HCT116 (cell line): ENCODE measurements at regions not wholly inside any gene's neighbourhood (a gene's known extent, or its start where the extent isn't known, plus 50 kb on each side); places are given as distances from the start of the nearest gene placed in this dataset.

Source experiments
- ATAC-seq: fragments of 200-7000 bp; cut with Tn5 transposase; 2 replicates; pipeline ENCODE4 v1.9.1; 2020; ENCODE audit warnings: mild to moderate bottlenecking, moderate library complexity
- BruUV-seq: library from RNA; stranded (reverse); fragments of 400-500 nt; replicated peaks from 2 replicates; lab custom pipeline; 2021; lab: Mats Ljungman, UMichigan
- CTCF ChIA-PET: fragments of 300-600 bp; sonication (Branson Sonifier 250); formaldehyde crosslinking; loops from one replicate; lab custom pipeline; 2021; ENCODE audit warnings: antibody characterized with exemption; lab: Charles Lee
- POLR2A ChIA-PET: fragments of 300-600, 350-600 bp; sonication (Branson Sonifier 250); formaldehyde crosslinking; loops from one replicate; lab custom pipeline; 2021; ENCODE audit warnings: antibody characterized with exemption; lab: Charles Lee
- RAD21 ChIA-PET, 2 experiments: fragments of 300-600 bp; sonication (Branson Sonifier 250); formaldehyde crosslinking; loops; one replicate each; lab custom pipeline; 2023; ENCODE audit warnings: low total read pairs in 2 of 2; ENCODE audit not compliant: uncharacterized antibody in 2 of 2, unreplicated experiment in 2 of 2, low non-redundant PET in 1 of 2; lab: Charles Lee
- DNase-seq: peaks from one replicate; pipeline ENCODE4 v3.0.0-alpha.2; 2010; ENCODE audit warnings: low read depth, low spot score
- H2AFZ ChIP-seq: fragments of 200-600 bp; shearing (Covaris generic), sonication (generic); 2 replicates; pipeline ENCODE4 v1.6.1; 2017; ENCODE audit warnings: low read depth, mixed run types, mixed read lengths, antibody characterized with exemption, low read length; ENCODE audit not compliant: poor library complexity, severe bottlenecking
- H3K27ac ChIP-seq: 2 replicates; pipeline ENCODE4 v1.5.1; 2012; ENCODE audit warnings: low read depth, low read length
- H3K27me3 ChIP-seq: fragments of 200-600 bp; sonication (generic); 2 replicates; pipeline ENCODE4 v1.6.1; 2016; ENCODE audit warnings: mixed run types, low read length, mixed read lengths; ENCODE audit not compliant: insufficient read depth
- H3K36me3 ChIP-seq, 2 experiments: fragments of 200-500 bp in 1 of 2; fragments of 200-600 bp in 1 of 2; sonication (Bioruptor generic) in 1 of 2; sonication (generic) in 1 of 2; 2 replicates each; pipeline versions ENCODE4 v1.5.1 to v1.6.1; 2014 to 2016; ENCODE audit warnings: low read length in 2 of 2, inconsistent platforms in 1 of 2, mixed read lengths in 1 of 2, mixed run types in 1 of 2; ENCODE audit not compliant: insufficient read depth in 2 of 2, control insufficient read depth in 1 of 2
- H3K4me1 ChIP-seq, 2 experiments: fragments of 200-600 bp in 1 of 2; sonication (generic) in 1 of 2; 2 replicates each; pipeline versions ENCODE4 v1.5.1 to v1.6.1; 2012 to 2017; ENCODE audit warnings: low read length in 2 of 2, inconsistent platforms in 1 of 2, mild to moderate bottlenecking in 1 of 2, mixed read lengths in 1 of 2, mixed run types in 1 of 2, moderate library complexity in 1 of 2; ENCODE audit not compliant: insufficient read depth in 2 of 2, control insufficient read depth in 1 of 2
- H3K4me2 ChIP-seq: fragments of 200-600 bp; sonication (generic); 2 replicates; pipeline ENCODE4 v1.6.1; 2017; ENCODE audit warnings: mixed run types, low read length, mixed read lengths
- H3K4me3 ChIP-seq, 2 experiments: fragments of 200-600 bp in 1 of 2; sonication (generic) in 1 of 2; replicated peaks in 1 of 2; 2 replicates each; pipeline ENCODE4 v1.5.1; 2011 to 2016; ENCODE audit warnings: low read length in 2 of 2, control low read depth in 1 of 2, low read depth in 1 of 2, mild to moderate bottlenecking in 1 of 2, mixed read lengths in 1 of 2, mixed run types in 1 of 2
- H3K79me2 ChIP-seq: fragments of 200-600 bp; sonication (generic); 2 replicates; pipeline ENCODE4 v1.6.1; 2017; ENCODE audit warnings: mild to moderate bottlenecking, mixed run types, low read length, moderate library complexity, mixed read lengths; ENCODE audit not compliant: insufficient read depth
- H3K9ac ChIP-seq: fragments of 200-600 bp; sonication (generic); 2 replicates; pipeline ENCODE4 v1.6.1; 2016; ENCODE audit warnings: low read length, mixed read lengths
- H3K9me2 ChIP-seq: fragments of 200-600 bp; sonication (generic), shearing (Covaris generic); 2 replicates; pipeline ENCODE4 v1.6.1; 2017; ENCODE audit warnings: mixed run types, mild to moderate bottlenecking, moderate library complexity; ENCODE audit not compliant: insufficient read depth
- H3K9me3 ChIP-seq, 2 experiments: fragments of 200-500 bp in 1 of 2; fragments of 200-600 bp in 1 of 2; sonication (Bioruptor generic) in 1 of 2; sonication (generic) in 1 of 2; 2 replicates each; pipeline ENCODE4 v1.6.1; 2014 to 2017; ENCODE audit warnings: low read length in 2 of 2, mixed read lengths in 2 of 2, inconsistent platforms in 1 of 2, low read depth in 1 of 2, mild to moderate bottlenecking in 1 of 2, mixed run types in 1 of 2, moderate library complexity in 1 of 2; ENCODE audit not compliant: control insufficient read depth in 1 of 2, insufficient read depth in 1 of 2
- H4K20me1 ChIP-seq: fragments of 200-600 bp; sonication (generic), shearing (Covaris generic); 2 replicates; pipeline ENCODE4 v1.6.1; 2017; ENCODE audit warnings: mixed run types, mild to moderate bottlenecking, moderate library complexity; ENCODE audit not compliant: insufficient read depth
- CBX3 ChIP-seq: IDR thresholded peaks from 2 replicates; pipeline ENCODE4 v1.6.1; 2012; ENCODE audit warnings: low read depth
- EGR1 ChIP-seq: IDR thresholded peaks from 2 replicates; pipeline ENCODE4 v1.6.1; 2012; ENCODE audit warnings: low read depth
- EZH2 ChIP-seq: fragments of 200-600 bp; sonication (generic); IDR thresholded peaks from 2 replicates; pipeline ENCODE4 v1.6.1; 2017; ENCODE audit warnings: antibody characterized with exemption, mixed run types
- EZH2phosphoT487 ChIP-seq: fragments of 200-600 bp; IDR thresholded peaks from 2 replicates; pipeline ENCODE4 v1.6.1; 2018; ENCODE audit warnings: antibody characterized with exemption, borderline replicate concordance
- FOSL1 ChIP-seq: IDR thresholded peaks from 2 replicates; pipeline ENCODE4 v1.6.1; 2012; ENCODE audit warnings: low read depth
- MAX ChIP-seq: IDR thresholded peaks from 2 replicates; pipeline ENCODE4 v1.6.1; 2012
- SP1 ChIP-seq: IDR thresholded peaks from 2 replicates; pipeline ENCODE4 v1.6.1; 2012; ENCODE audit warnings: low read depth
- YY1 ChIP-seq: IDR thresholded peaks from 2 replicates; pipeline ENCODE4 v1.6.1; 2011; ENCODE audit warnings: low read length, low read depth, moderate library complexity, mild to moderate bottlenecking; ENCODE audit not compliant: insufficient replicate concordance; ENCODE audit errors: extremely low read depth
- ZNF274 ChIP-seq: fragments of 200-500 bp; sonication (Bioruptor generic); IDR thresholded peaks from 2 replicates; pipeline ENCODE4 v1.6.1; 2014; ENCODE audit warnings: mild to moderate bottlenecking, low read depth, low read length, inconsistent platforms
- intact Hi-C: fragments of 100-400 bp; cut with micrococcal nuclease; formaldehyde crosslinking; loops from 2 replicates; pipeline ENCODE4 v1.10.0; 2022
- TF ChIP-seq, protein P1 (sequence below), 3 experiments: fragments of 200-600 bp in 1 of 3; sonication (generic) in 1 of 3; IDR thresholded peaks in 2 of 3; conservative IDR thresholded peaks in 1 of 3; 2 replicates each; pipeline ENCODE4 v1.5.1; 2012 to 2017; ENCODE audit warnings: low read depth in 2 of 3, low read length in 2 of 3, antibody characterized with exemption in 1 of 3, borderline replicate concordance in 1 of 3, control low read depth in 1 of 3, mild to moderate bottlenecking in 1 of 3, mixed read lengths in 1 of 3, mixed run types in 1 of 3, moderate library complexity in 1 of 3; ENCODE audit not compliant: insufficient read depth in 1 of 3

GRCh38 chr5:87195104-87195591 lies 72.5 kb upstream of the RASA1 start:
- H4K20me1 ChIP-seq = no peaks in the 10 kb centered on the region
- peak overlapping the region; percentile 12 for H2AFZ ChIP-seq
- no peak overlapping the region for H3K9ac ChIP-seq
- TF ChIP-seq MAX (no peak), EZH2 (no peak), EZH2phosphoT487 (no peak), CBX3 (no peak), FOSL1 (peak; percentile 15; the same call in 1 of the 2 replicates), YY1 (no peak), EGR1 (peak; percentile 62)
- no peaks in the 10 kb centered on the region for H3K27me3 ChIP-seq
- ChIA-PET RAD21 (no interaction called here), POLR2A (no interaction called here), CTCF (no interaction called here)
- intact Hi-C loops = no loop called here
- H3K79me2 ChIP-seq = no peaks in the 10 kb centered on the region
- H3K4me1 ChIP-seq = peaks cover 7 to 17% of the 10 kb centered on the region in 2 experiments
- H3K9me2 ChIP-seq = no peaks in the 10 kb centered on the region
- no peaks in the 10 kb centered on the region for H3K36me3 ChIP-seq
- ATAC-seq (no peak), DNase-seq (no peak)
- no TSS peak for BruUV-seq
- H3K9me3 ChIP-seq = no peaks in the 10 kb centered on the region
- no peak overlapping the region for H3K27ac ChIP-seq
- no peak overlapping the region for H3K4me3 ChIP-seq
- H3K4me2 ChIP-seq = peak overlapping the region; percentile 45

GRCh38 chr5:87195616-87196015 lies 72.1 kb upstream of the RASA1 start:
- intact Hi-C loops = no loop called here
- Histone ChIP-seq H2AFZ (peak overlapping the region; percentile 12), H3K27ac (no peak overlapping the region), H3K4me3 (no peak overlapping the region), H4K20me1 (no peaks in the 10 kb centered on the region), H3K9me3 (no peaks in the 10 kb centered on the region), H3K9ac (no peak overlapping the region), H3K36me3 (no peaks in the 10 kb centered on the region), H3K27me3 (no peaks in the 10 kb centered on the region), H3K4me1 (peaks cover 7 to 17% of the 10 kb centered on the region in 2 experiments), H3K4me2 (peak overlapping the region; percentile 45; the same call in 1 of the 2 replicates), H3K9me2 (no peaks in the 10 kb centered on the region), H3K79me2 (no peaks in the 10 kb centered on the region)
- DNase-seq (no peak), ATAC-seq (no peak)
- RAD21 ChIA-PET = no interaction called here
- TF ChIP-seq ZNF274 (no peak), SP1 (no peak), MAX (no peak)
- TF ChIP-seq, protein P1, sequence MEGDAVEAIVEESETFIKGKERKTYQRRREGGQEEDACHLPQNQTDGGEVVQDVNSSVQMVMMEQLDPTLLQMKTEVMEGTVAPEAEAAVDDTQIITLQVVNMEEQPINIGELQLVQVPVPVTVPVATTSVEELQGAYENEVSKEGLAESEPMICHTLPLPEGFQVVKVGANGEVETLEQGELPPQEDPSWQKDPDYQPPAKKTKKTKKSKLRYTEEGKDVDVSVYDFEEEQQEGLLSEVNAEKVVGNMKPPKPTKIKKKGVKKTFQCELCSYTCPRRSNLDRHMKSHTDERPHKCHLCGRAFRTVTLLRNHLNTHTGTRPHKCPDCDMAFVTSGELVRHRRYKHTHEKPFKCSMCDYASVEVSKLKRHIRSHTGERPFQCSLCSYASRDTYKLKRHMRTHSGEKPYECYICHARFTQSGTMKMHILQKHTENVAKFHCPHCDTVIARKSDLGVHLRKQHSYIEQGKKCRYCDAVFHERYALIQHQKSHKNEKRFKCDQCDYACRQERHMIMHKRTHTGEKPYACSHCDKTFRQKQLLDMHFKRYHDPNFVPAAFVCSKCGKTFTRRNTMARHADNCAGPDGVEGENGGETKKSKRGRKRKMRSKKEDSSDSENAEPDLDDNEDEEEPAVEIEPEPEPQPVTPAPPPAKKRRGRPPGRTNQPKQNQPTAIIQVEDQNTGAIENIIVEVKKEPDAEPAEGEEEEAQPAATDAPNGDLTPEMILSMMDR (IDR thresholded peaks at IDR 0.05 in 2 of 3, conservative IDR thresholded peaks at IDR 0.05 in 1 of 3; ENCODE audit: borderline replicate concordance in 1 of 3, insufficient read depth in 1 of 3, low read depth in 2 of 3, low read length in 2 of 3) = no peak
- POLR2A ChIA-PET = no interaction called here
- BruUV-seq = no TSS peak
- CTCF ChIA-PET = no interaction called here
